ENCODE measurements at regions not wholly inside any gene's neighbourhood (a gene's known extent, or its start where the extent isn't known, plus 50 kb on each side); places are given as distances from the start of the nearest gene placed in this dataset.

- no peak overlapping the region for H3K4me3 ChIP-seq
- H3K27ac ChIP-seq = no peak overlapping the region
- no peak for DNase-seq (ENCODE audit: low read depth in 1 of 2, low spot score in 1 of 2)
- no peaks in the 10 kb centered on the region for H3K4me1 ChIP-seq (ENCODE audit: low read depth)
- no peaks in the 10 kb centered on the region for H3K9me3 ChIP-seq (ENCODE audit: low read depth)
- H3K36me3 ChIP-seq = no peaks in the 10 kb centered on the region
- no peaks in the 10 kb centered on the region for H3K27me3 ChIP-seq
- TF ChIP-seq CTCF (IDR thresholded peaks at IDR 0.05; ENCODE audit: low read depth, low read length) = no peak
Measured at GRCh38 chr22:48883211-48883960, 944.3 kb downstream of the BRD1 start.

- Histone ChIP-seq H3K4me3 (no peak overlapping the region), H3K36me3 (no peaks in the 10 kb centered on the region), H3K4me1 (ENCODE audit: low read depth) (no peaks in the 10 kb centered on the region), H3K27ac (no peak overlapping the region), H3K27me3 (no peaks in the 10 kb centered on the region), H3K9me3 (ENCODE audit: low read depth) (no peaks in the 10 kb centered on the region)
- no peak for TF ChIP-seq CTCF (IDR thresholded peaks at IDR 0.05; ENCODE audit: low read depth, low read length)
- DNase-seq (ENCODE audit: low read depth in 1 of 2, low spot score in 1 of 2) = no peak
Measured at GRCh38 chr22:48882636-48883200, 945.0 kb downstream of the BRD1 start.

- H3K9me3 ChIP-seq (ENCODE audit: low read depth) = no peaks in the 10 kb centered on the region
- H3K4me3 ChIP-seq = no peak overlapping the region
- H3K27me3 ChIP-seq = no peaks in the 10 kb centered on the region
- no peaks in the 10 kb centered on the region for H3K4me1 ChIP-seq (ENCODE audit: low read depth)
- H3K27ac ChIP-seq = no peak overlapping the region
- no peak for DNase-seq (ENCODE audit: low read depth in 1 of 2, low spot score in 1 of 2)
- H3K36me3 ChIP-seq = no peaks in the 10 kb centered on the region
- no peak for TF ChIP-seq CTCF (IDR thresholded peaks at IDR 0.05; ENCODE audit: low read depth, low read length)
Measured at GRCh38 chr22:48881326-48881980, 946.2 kb downstream of the BRD1 start.

GRCh38 chr22:48880749-48881148, 946.9 kb downstream of the BRD1 start:
- Histone ChIP-seq H3K4me1 (ENCODE audit: low read depth) (no peaks in the 10 kb centered on the region), H3K9me3 (ENCODE audit: low read depth) (no peaks in the 10 kb centered on the region), H3K27ac (no peak overlapping the region), H3K27me3 (no peaks in the 10 kb centered on the region), H3K36me3 (no peaks in the 10 kb centered on the region), H3K4me3 (no peak overlapping the region)
- no peak for TF ChIP-seq CTCF (IDR thresholded peaks at IDR 0.05; ENCODE audit: low read depth, low read length)
- DNase-seq (ENCODE audit: low read depth in 1 of 2, low spot score in 1 of 2) = no peak

- no peaks in the 10 kb centered on the region for H3K27me3 ChIP-seq
- no peak overlapping the region for H3K27ac ChIP-seq
- no peak overlapping the region for H3K4me3 ChIP-seq
- no peak for DNase-seq (ENCODE audit: low read depth in 1 of 2, low spot score in 1 of 2)
- no peaks in the 10 kb centered on the region for H3K4me1 ChIP-seq (ENCODE audit: low read depth)
- no peaks in the 10 kb centered on the region for H3K36me3 ChIP-seq
- no peak for TF ChIP-seq CTCF (IDR thresholded peaks at IDR 0.05; ENCODE audit: low read depth, low read length)
- H3K9me3 ChIP-seq (ENCODE audit: low read depth) = no peaks in the 10 kb centered on the region
Measured at GRCh38 chr22:48876951-48877350, 950.7 kb downstream of the BRD1 start.
